ENCODE measurements at regions not wholly inside any gene's neighbourhood (a gene's known extent, or its start where the extent isn't known, plus 50 kb on each side); places are given as distances from the start of the nearest gene placed in this dataset.

- no peak for DNase-seq
Measured at GRCh38 chr20:56178219-56178618, 70.3 kb upstream of the MC3R start.

GRCh38 chr20:56179051-56179450 is 69.5 kb upstream of the MC3R start:
- DNase-seq: no peak

DNA sequence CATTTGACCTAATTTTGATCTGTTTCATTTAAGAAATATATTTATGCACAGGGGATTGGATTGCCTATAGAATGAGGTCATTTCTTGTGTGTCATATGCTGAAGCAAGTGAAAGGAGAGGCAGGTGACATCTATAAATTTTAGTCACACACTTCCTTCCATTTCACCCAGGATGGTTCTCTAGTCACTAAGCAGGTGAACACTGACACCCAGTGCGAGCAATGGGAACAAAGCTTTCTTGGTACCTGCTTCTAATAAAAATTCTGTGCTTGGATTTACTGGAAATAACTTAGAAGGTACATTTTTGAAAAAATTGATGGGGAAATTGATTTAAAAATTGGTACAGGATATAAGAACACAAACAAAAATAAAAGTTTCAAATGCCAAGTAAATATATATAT is 66.9 kb upstream of the MC3R start:
- DNase-seq: no peak

DNA sequence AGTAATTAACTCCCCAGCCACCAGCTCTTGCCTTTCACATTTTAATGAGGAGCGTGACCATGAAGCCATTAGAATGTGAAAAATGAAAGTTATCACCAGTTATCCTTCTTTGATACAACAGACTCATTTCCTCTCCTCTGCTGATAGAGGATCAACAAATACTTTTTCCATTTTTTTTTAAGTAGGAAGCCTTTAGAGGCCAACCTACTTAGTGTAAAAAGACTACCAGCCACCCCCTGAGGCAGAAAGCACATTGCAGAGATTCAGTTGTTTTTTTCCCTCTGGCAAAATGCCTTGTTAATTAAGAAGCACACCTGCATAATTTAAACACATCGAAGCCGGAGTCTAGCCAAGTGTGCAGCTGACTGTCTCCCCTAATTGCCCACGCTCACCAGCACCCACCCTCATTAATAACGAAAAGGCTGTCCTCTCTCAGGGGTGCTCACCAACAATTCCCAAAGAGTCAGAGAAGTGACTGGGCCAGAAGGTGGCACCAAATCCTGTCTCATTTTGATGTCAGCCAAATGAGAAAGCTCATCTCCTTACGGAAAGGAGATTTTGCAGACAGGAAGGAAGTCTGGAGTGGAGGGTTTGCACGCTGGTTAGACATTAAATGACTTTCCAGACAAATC is 60.9 kb upstream of the MC3R start:
- DNase-seq: no peak

DNA sequence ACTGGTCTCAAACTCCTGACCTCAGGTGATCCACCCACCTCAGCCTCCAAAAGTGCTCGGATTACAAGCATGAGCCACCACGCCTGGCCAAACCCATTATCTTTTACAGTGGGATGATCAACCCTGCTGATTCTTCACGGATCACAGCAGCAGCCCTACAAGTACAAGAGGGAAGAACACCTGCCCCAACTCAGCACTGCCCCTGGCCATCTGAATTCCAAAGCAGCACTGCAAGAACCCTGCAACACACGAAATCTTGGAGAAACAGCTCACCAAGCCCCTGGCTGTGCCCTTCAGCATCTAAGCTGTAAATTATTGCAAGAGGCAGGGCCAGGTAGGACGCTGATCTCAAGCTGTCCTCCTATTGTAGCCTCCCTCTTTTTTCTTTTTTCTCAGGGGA is 54.5 kb upstream of the MC3R start:
- no peak for DNase-seq

DNA sequence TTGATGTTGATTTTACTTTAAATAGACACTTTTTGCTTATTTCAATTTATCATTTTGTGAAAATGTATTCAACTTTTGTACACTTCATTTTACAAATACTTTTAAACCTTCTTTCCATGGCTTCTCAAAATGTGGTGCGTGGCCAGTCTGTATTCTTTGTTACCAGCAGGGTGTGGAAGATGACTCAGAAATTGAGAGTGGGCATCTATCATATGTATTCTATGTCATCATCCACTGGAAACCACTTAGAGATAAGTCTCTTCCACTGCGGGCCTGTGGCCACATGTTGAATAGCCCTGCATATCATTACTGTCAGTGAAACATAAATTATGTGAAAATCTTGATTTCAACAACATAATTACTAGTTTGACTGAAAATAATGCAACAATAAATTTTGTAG is 52.6 kb upstream of the MC3R start:
- no peak for DNase-seq
